Neuronal stem cell (in vitro differentiated cells): ENCODE measurements at regions not wholly inside any gene's neighbourhood (a gene's known extent, or its start where the extent isn't known, plus 50 kb on each side); places are given as distances from the start of the nearest gene placed in this dataset.

Experiments
- DNase-seq: peaks from one replicate; pipeline ENCODE4 v3.0.0-alpha.2; 2013; ENCODE audit warnings: low spot score
- H2AFZ ChIP-seq: one replicate; pipeline ENCODE4 v1.6.1; 2013; ENCODE audit warnings: mild to moderate bottlenecking, low read length, inconsistent platforms
- H2AK5ac ChIP-seq: 2 replicates; pipeline ENCODE4 v1.6.1; 2013; ENCODE audit warnings: low read depth, mild to moderate bottlenecking, inconsistent platforms, low read length, moderate library complexity, mixed read lengths
- H2BK120ac ChIP-seq: 2 replicates; pipeline ENCODE4 v1.6.1; 2013; ENCODE audit warnings: low read depth, mild to moderate bottlenecking, inconsistent platforms, low read length, moderate library complexity, mixed read lengths
- H2BK12ac ChIP-seq: one replicate; pipeline ENCODE4 v1.6.1; 2013; ENCODE audit warnings: low read length, inconsistent platforms
- H2BK15ac ChIP-seq: 2 replicates; pipeline ENCODE4 v1.6.1; 2013; ENCODE audit warnings: mild to moderate bottlenecking, low read length, inconsistent platforms, mixed read lengths
- H2BK5ac ChIP-seq: one replicate; pipeline ENCODE4 v1.6.1; 2013; ENCODE audit warnings: inconsistent platforms, mild to moderate bottlenecking, low read length, moderate library complexity
- H3K14ac ChIP-seq: one replicate; pipeline ENCODE4 v1.6.1; 2013; ENCODE audit warnings: low read length, inconsistent platforms
- H3K18ac ChIP-seq: 2 replicates; pipeline ENCODE4 v1.6.1; 2013; ENCODE audit warnings: low read length, inconsistent platforms
- H3K23ac ChIP-seq: 2 replicates; pipeline ENCODE4 v1.6.1; 2013; ENCODE audit warnings: low read depth, mild to moderate bottlenecking, mixed read lengths, low read length, inconsistent platforms; ENCODE audit not compliant: poor library complexity
- H3K27ac ChIP-seq: replicated peaks from 3 replicates; pipeline ENCODE4 v1.5.1; 2013; ENCODE audit warnings: low read length, inconsistent platforms
- H3K27me3 ChIP-seq, 3 experiments: 2 replicates each; pipeline ENCODE4 v1.6.1; 2013; ENCODE audit warnings: low read length in 3 of 3, mild to moderate bottlenecking in 2 of 3, inconsistent platforms in 1 of 3, low read depth in 1 of 3, mixed read lengths in 1 of 3, moderate library complexity in 1 of 3; ENCODE audit not compliant: control insufficient read depth in 3 of 3, insufficient read depth in 3 of 3
- H3K36me3 ChIP-seq, 2 donors: replicated peaks in 1 of 2; 2 replicates each; pipeline ENCODE4 v1.6.1; 2013; ENCODE audit warnings: low read length in 2 of 2; ENCODE audit not compliant: control insufficient read depth in 2 of 2, insufficient read depth in 2 of 2
- H3K4ac ChIP-seq: 2 replicates; pipeline ENCODE4 v1.6.1; 2013; ENCODE audit warnings: inconsistent platforms, mild to moderate bottlenecking, low read length, moderate library complexity
- H3K4me1 ChIP-seq, 2 donors: 1 replicate in 1 of 2; 2 replicates in 1 of 2; pipeline ENCODE4 v1.6.1; 2013; ENCODE audit warnings: low read length in 2 of 2, low read depth in 1 of 2; ENCODE audit not compliant: control insufficient read depth in 2 of 2, insufficient read depth in 1 of 2
- H3K4me2 ChIP-seq: one replicate; pipeline ENCODE4 v1.6.1; 2013; ENCODE audit warnings: mild to moderate bottlenecking, low read length, inconsistent platforms; ENCODE audit not compliant: insufficient read depth, poor library complexity, severe bottlenecking
- H3K4me3 ChIP-seq, 2 donors: 2 replicates each; pipeline ENCODE4 v1.5.1; 2013; ENCODE audit warnings: low read length in 2 of 2, mild to moderate bottlenecking in 2 of 2, inconsistent platforms in 1 of 2, moderate library complexity in 1 of 2
- H3K79me1 ChIP-seq: one replicate; pipeline ENCODE4 v1.6.1; 2013; ENCODE audit warnings: low read depth, mild to moderate bottlenecking, inconsistent platforms, low read length, moderate library complexity
- H3K9ac ChIP-seq: one replicate; pipeline ENCODE4 v1.6.1; 2013; ENCODE audit warnings: mild to moderate bottlenecking, low read depth, low read length, inconsistent platforms; ENCODE audit not compliant: poor library complexity
- H3K9me3 ChIP-seq, 2 donors: replicated peaks in 1 of 2; 2 replicates each; pipeline versions ENCODE3 to v1.6.1; 2013; ENCODE audit warnings: low read length in 2 of 2, mild to moderate bottlenecking in 2 of 2, inconsistent platforms in 1 of 2, low read depth in 1 of 2, mixed read lengths in 1 of 2, moderate library complexity in 1 of 2; ENCODE audit not compliant: control insufficient read depth in 2 of 2, insufficient read depth in 1 of 2
- H4K8ac ChIP-seq: one replicate; pipeline ENCODE4 v1.6.1; 2013; ENCODE audit warnings: low read depth, mild to moderate bottlenecking, inconsistent platforms, low read length, moderate library complexity
- H4K91ac ChIP-seq: one replicate; pipeline ENCODE4 v1.6.1; 2013; ENCODE audit warnings: low read length, low read depth, mild to moderate bottlenecking, inconsistent platforms; ENCODE audit not compliant: poor library complexity
- WGBS, 2 donors: extraction: QIAGEN DNeasy Blood & Tissue Kit; methylation state at CpG; one replicate each; pipeline ENCODE4 v1.1.7; 2013; ENCODE audit warnings: missing lambda C conversion rate in 2 of 2, mixed read lengths in 1 of 2; ENCODE audit not compliant: insufficient read length in 2 of 2, insufficient replicate concordance in 1 of 2; ENCODE audit errors: extremely low coverage in 2 of 2; 5-methylcytosine and 5-hydroxymethylcytosine counted together

DNA sequence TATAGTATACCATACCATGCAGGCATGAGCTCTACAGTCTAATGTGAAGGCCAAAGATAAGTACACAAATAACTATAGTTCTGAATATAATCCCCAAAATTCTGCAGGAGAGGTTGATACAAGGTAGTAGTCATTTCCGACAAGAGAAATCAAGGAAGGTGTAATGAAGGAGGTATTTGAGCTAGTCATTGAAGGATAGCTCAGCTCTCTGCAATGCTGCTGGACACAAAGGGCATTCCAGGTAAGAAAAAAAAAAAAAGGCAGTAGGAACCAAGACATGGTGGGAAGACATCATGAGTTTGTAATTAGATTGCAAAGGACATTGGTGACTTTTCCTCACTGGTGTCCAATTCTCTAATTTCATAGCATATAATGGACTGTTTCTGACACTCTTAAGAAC is 285.3 kb downstream of the AHR start:
- H4K91ac ChIP-seq, result no peak overlapping the region
- H3K36me3 ChIP-seq, result no peaks in the 10 kb centered on the region
- no peak overlapping the region for H3K4me3 ChIP-seq
- H3K18ac ChIP-seq, result no peak overlapping the region
- no peak overlapping the region for H3K9ac ChIP-seq
- H3K27ac ChIP-seq, result no peak overlapping the region
- no peaks in the 10 kb centered on the region for H3K27me3 ChIP-seq
- no peaks in the 10 kb centered on the region for H3K79me1 ChIP-seq
- H3K9me3 ChIP-seq, result no peaks in the 10 kb centered on the region
- no peak overlapping the region for H3K4ac ChIP-seq
- no peak overlapping the region for H2BK15ac ChIP-seq
- no peak for DNase-seq
- H2AFZ ChIP-seq, result no peak overlapping the region
- H2BK12ac ChIP-seq, result no peak overlapping the region
- H2AK5ac ChIP-seq, result no peak overlapping the region
- no peak overlapping the region for H4K8ac ChIP-seq
- H2BK120ac ChIP-seq, result no peak overlapping the region
- H3K4me1 ChIP-seq, result no peaks in the 10 kb centered on the region
- no CpG with 5 or more reads among the region's 1 CpG for WGBS, 2 donors
- no peak overlapping the region for H3K23ac ChIP-seq
- no peak overlapping the region for H2BK5ac ChIP-seq
- H3K14ac ChIP-seq, result no peak overlapping the region
- no peak overlapping the region for H3K4me2 ChIP-seq

- Histone ChIP-seq H2BK12ac (no peak overlapping the region), H3K27ac (no peak overlapping the region), H4K91ac (no peak overlapping the region), H3K23ac (no peak overlapping the region), H4K8ac (no peak overlapping the region), H3K36me3 (no peaks in the 10 kb centered on the region), H3K79me1 (no peaks in the 10 kb centered on the region), H3K4me2 (no peak overlapping the region), H2BK120ac (no peak overlapping the region), H3K4me1 (no peaks in the 10 kb centered on the region), H3K14ac (no peak overlapping the region), H2BK15ac (no peak overlapping the region), H3K4me3 (no peak overlapping the region), H2BK5ac (no peak overlapping the region), H3K4ac (no peak overlapping the region), H3K9me3 (no peaks in the 10 kb centered on the region), H2AK5ac (no peak overlapping the region), H3K9ac (no peak overlapping the region), H3K18ac (no peak overlapping the region), H2AFZ (no peak overlapping the region), H3K27me3 (no peaks in the 10 kb centered on the region)
- WGBS, 2 donors, result no CpG with 5 or more reads among the region's 1 CpG
- DNase-seq, result no peak
These were observed 286.4 kb downstream of the AHR start for GRCh38 chr7:17584822-17585221.

DNA sequence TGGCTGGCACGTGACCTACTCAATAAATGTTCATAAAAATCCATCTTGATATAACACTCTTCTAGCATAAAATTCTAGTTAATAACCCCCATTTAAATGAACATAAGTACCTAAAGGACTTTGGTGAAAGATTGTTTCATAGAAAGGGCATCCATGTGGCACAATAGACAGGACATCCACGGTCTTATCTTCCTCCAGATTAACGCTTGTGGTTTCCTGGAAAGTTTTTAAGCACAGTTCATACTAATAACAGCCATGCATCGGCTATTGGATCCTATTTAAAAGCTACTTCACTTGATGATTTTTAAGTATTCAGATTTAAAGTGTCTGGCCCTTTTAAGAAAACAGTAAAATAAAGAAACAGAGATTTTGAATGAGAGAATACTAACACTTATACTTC is 288.3 kb downstream of the AHR start:
- no peaks in the 10 kb centered on the region for H3K36me3 ChIP-seq
- no peak overlapping the region for H4K91ac ChIP-seq
- no peak overlapping the region for H4K8ac ChIP-seq
- no peaks in the 10 kb centered on the region for H3K9me3 ChIP-seq
- no peak overlapping the region for H3K4ac ChIP-seq
- H2AFZ ChIP-seq, result no peak overlapping the region
- no peak overlapping the region for H2BK5ac ChIP-seq
- no peaks in the 10 kb centered on the region for H3K79me1 ChIP-seq
- H2BK120ac ChIP-seq, result no peak overlapping the region
- H2AK5ac ChIP-seq, result no peak overlapping the region
- no peak overlapping the region for H3K23ac ChIP-seq
- DNase-seq, result no peak
- no peaks in the 10 kb centered on the region for H3K4me1 ChIP-seq
- H2BK12ac ChIP-seq, result no peak overlapping the region
- no peak overlapping the region for H3K4me2 ChIP-seq
- no peak overlapping the region for H3K4me3 ChIP-seq
- no CpG with 5 or more reads among the region's 4 CpGs for WGBS, 2 donors
- peaks cover 0 to 2% (median 0%) of the 10 kb centered on the region in 3 experiments for H3K27me3 ChIP-seq
- no peak overlapping the region for H3K9ac ChIP-seq
- H3K27ac ChIP-seq, result no peak overlapping the region
- H3K14ac ChIP-seq, result no peak overlapping the region
- no peak overlapping the region for H3K18ac ChIP-seq
- no peak overlapping the region for H2BK15ac ChIP-seq

DNA sequence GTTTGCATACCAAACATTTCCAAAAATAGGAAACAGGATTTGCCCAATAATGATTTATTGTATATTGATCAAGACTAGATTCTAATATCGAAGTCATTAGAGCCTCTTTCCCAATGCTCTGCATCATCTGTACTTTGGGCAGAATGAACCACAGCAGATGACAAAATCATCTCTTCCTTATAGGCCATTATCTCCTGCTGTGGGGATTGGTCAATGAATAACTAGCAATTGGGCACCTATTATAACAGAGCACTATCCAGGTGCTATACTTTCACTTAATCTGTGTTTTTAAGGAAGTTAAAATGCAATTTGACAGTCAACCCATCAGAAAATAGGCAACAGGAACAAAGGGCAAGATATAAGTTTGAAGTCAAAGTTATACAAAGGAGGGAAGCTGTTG is 290.3 kb downstream of the AHR start:
- Histone ChIP-seq H3K4me1 (no peaks in the 10 kb centered on the region), H3K4me2 (no peak overlapping the region), H3K27ac (no peak overlapping the region), H2AFZ (no peak overlapping the region), H3K79me1 (no peaks in the 10 kb centered on the region), H3K4me3 (no peak overlapping the region), H3K18ac (no peak overlapping the region), H2BK5ac (no peak overlapping the region), H4K91ac (no peak overlapping the region), H3K23ac (no peak overlapping the region), H4K8ac (no peak overlapping the region), H3K14ac (no peak overlapping the region), H3K27me3 (peaks cover 0 to 2% (median 0%) of the 10 kb centered on the region in 3 experiments), H2BK120ac (no peak overlapping the region), H2BK15ac (no peak overlapping the region), H3K9me3 (no peaks in the 10 kb centered on the region), H2BK12ac (no peak overlapping the region), H3K9ac (no peak overlapping the region), H3K4ac (no peak overlapping the region), H3K36me3 (no peaks in the 10 kb centered on the region), H2AK5ac (no peak overlapping the region)
- WGBS, 2 donors, result no CpG with 5 or more reads among the region's 1 CpG
- no peak for DNase-seq
